Testis (tissue), 2 donors: ENCODE measurements at regions not wholly inside any gene's neighbourhood (a gene's known extent, or its start where the extent isn't known, plus 50 kb on each side); places are given as distances from the start of the nearest gene placed in this dataset.

ENCODE experiments used
- DNase-seq: peaks from one replicate; pipeline ENCODE4 v3.0.0-alpha.2; 2019
- H3K27ac ChIP-seq, 2 donors: fragments of 200-600 bp; sonication (generic); one replicate each; pipeline ENCODE4 v1.5.1; 2019
- H3K27me3 ChIP-seq: fragments of 200-600 bp; sonication (generic); one replicate; pipeline ENCODE4 v1.5.1; 2019
- H3K36me3 ChIP-seq: fragments of 200-600 bp; sonication (generic); one replicate; pipeline ENCODE4 v1.5.1; 2017; ENCODE audit warnings: low read depth; ENCODE audit errors: missing control alignments
- H3K4me1 ChIP-seq: fragments of 200-600 bp; sonication (generic); one replicate; pipeline ENCODE4 v1.5.1; 2019
- H3K4me3 ChIP-seq, 2 donors: fragments of 200-600 bp; sonication (generic); one replicate each; pipeline ENCODE4 v1.5.1; 2017 to 2019
- H3K9me3 ChIP-seq: fragments of 200-600 bp; sonication (generic); one replicate; pipeline ENCODE4 v1.5.1; 2017
- CTCF ChIP-seq, 3 experiments: fragments of 450-650 bp in 2 of 3; fragments of 200-600 bp in 1 of 3; sonication (generic) in 1 of 3; IDR thresholded peaks; one replicate each; pipeline ENCODE4 v1.5.1; 2016 to 2019; ENCODE audit warnings: antibody characterized with exemption in 3 of 3, mild to moderate bottlenecking in 2 of 3, moderate library complexity in 1 of 3
- POLR2A ChIP-seq: fragments of 450-650 bp; IDR thresholded peaks from one replicate; pipeline ENCODE4 v1.6.1; 2017; ENCODE audit warnings: antibody characterized with exemption, mild to moderate bottlenecking, moderate library complexity
- WGBS, 2 donors: methylation state at CpG; one replicate each; pipeline ENCODE4 v1.1.5; 2018; 5-methylcytosine and 5-hydroxymethylcytosine counted together
- intact Hi-C: fragments of 100-400 bp; cut with DNase I; formaldehyde crosslinking; loops from one replicate; pipeline ENCODE4 v1.15.1; 2023; ENCODE audit warnings: low total_unique reads

GRCh38 chr2:67982956-67983355, 79.8 kb downstream of the C1D start:
- TF ChIP-seq POLR2A = no peak
- no peak for TF ChIP-seq CTCF (IDR thresholded peaks at IDR 0.05)
- intact Hi-C loops = no loop called here
- DNase-seq = no peak
- no peaks in the 10 kb centered on the region for H3K4me1 ChIP-seq
- H3K9me3 ChIP-seq = no peaks in the 10 kb centered on the region
- no peak overlapping the region for H3K4me3 ChIP-seq
- no peak overlapping the region for H3K27ac ChIP-seq
- H3K36me3 ChIP-seq = no peaks in the 10 kb centered on the region
- H3K27me3 ChIP-seq = no peaks in the 10 kb centered on the region

DNA sequence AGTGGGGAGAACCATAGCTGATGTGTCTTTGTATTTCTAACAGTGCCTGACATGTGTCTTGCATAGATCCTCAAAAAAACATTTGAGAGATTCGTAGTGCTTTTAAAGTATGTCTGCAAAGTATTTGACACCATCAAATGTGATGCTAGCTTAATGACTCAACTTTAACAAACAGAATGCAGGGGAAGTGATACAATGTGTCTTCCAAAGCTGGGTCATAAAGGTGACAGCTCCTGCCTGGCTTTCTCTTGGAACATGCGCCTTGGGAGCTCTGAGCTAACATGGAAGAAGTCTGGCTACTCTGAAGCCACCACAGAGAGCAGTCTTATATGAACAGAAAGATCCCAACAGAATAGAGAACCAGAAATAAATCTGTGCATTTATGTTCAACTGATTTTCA, 78.2 kb downstream of the C1D start:
- no peak overlapping the region for H3K4me3 ChIP-seq
- no peaks in the 10 kb centered on the region for H3K36me3 ChIP-seq
- H3K9me3 ChIP-seq = no peaks in the 10 kb centered on the region
- TF ChIP-seq POLR2A = no peak
- no peak for TF ChIP-seq CTCF (IDR thresholded peaks at IDR 0.05)
- no peaks in the 10 kb centered on the region for H3K27me3 ChIP-seq
- 72 to 88% methylated on average over 2 of the region's 2 CpGs for WGBS, 2 donors
- no peak for DNase-seq
- H3K27ac ChIP-seq = no peak overlapping the region
- intact Hi-C loops = no loop called here
- no peaks in the 10 kb centered on the region for H3K4me1 ChIP-seq

DNA sequence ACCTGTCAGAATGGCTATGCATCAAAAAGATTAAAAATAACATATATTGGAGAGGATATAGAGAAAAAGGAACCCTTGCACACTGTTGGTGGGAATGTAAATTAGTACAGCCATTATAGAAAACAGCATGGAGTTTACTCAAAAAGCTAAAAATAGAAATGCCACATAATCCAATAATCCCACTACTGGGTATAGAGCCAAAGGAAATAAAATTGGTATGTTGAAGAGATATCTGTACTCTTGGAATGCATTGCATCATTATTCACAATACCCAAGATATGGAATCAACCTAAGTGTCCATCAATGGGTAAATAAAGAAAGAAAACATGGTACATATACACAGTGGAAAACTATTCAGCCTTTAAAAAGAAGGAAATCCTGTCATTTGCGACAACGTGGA, 77.2 kb downstream of the C1D start:
- WGBS, 2 donors = 92 to 100% methylated on average over 2 of the region's 2 CpGs
- H3K4me3 ChIP-seq = no peak overlapping the region
- intact Hi-C loops = no loop called here
- DNase-seq = no peak
- no peaks in the 10 kb centered on the region for H3K9me3 ChIP-seq
- no peak overlapping the region for H3K27ac ChIP-seq
- no peaks in the 10 kb centered on the region for H3K4me1 ChIP-seq
- H3K36me3 ChIP-seq = no peaks in the 10 kb centered on the region
- no peaks in the 10 kb centered on the region for H3K27me3 ChIP-seq
- TF ChIP-seq POLR2A (no peak), CTCF (IDR thresholded peaks at IDR 0.05) (no peak)

DNA sequence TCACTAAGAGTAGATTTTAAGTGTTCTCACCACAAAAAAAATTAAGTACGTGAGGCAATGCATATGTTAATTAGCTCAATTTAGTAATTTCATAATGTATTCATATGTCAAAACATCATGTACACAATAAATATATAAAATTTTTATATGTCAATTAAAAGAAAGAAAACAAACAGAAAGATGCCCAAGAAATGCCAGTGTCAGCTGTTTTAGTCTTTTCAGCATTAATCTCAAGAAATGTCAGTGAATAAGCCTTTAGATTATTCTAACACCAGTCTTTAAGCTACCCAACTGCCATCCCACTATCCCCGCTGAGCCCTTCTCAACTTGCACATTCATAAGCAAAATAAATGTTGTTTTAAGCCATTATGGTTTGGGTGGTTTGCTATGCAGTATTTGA, 76.5 kb downstream of the C1D start:
- Histone ChIP-seq H3K9me3 (no peaks in the 10 kb centered on the region), H3K4me1 (no peaks in the 10 kb centered on the region), H3K36me3 (no peaks in the 10 kb centered on the region), H3K27ac (no peak overlapping the region), H3K4me3 (no peak overlapping the region), H3K27me3 (no peaks in the 10 kb centered on the region)
- WGBS, 2 donors = 92 to 96% methylated on average over 2 of the region's 2 CpGs
- TF ChIP-seq POLR2A = no peak
- TF ChIP-seq CTCF (IDR thresholded peaks at IDR 0.05) = no peak
- intact Hi-C loops = no loop called here
- DNase-seq = no peak
